Activated naive CD4-positive, alpha-beta T cell treated with anti-CD3 and anti-CD28 coated beads, Interleukin-2, amount 50 U/mL, for 16 hours (primary cell): ENCODE measurements at regions not wholly inside any gene's neighbourhood (a gene's known extent, or its start where the extent isn't known, plus 50 kb on each side); places are given as distances from the start of the nearest gene placed in this dataset.
"Not testable (repeated sequence)": the region's sequence is repeated elsewhere in the genome, so short reads cannot be mapped to it uniquely, and the experiment has no call there.

Source experiments
- DNase-seq: peaks from one replicate; pipeline ENCODE4 v3.0.0-alpha.2; 2020

GRCh38 chr9:32045513-32045912 is 338.9 kb upstream of the ACO1 start:
- DNase-seq: no peak

GRCh38 chr9:32067261-32067660 is 317.2 kb upstream of the ACO1 start:
- DNase-seq: no peak

- DNase-seq: no peak
Observed at GRCh38 chr9:32069169-32069813, 315.2 kb upstream of the ACO1 start.

GRCh38 chr9:32069969-32070368 is 314.5 kb upstream of the ACO1 start:
- DNase-seq: no peak

GRCh38 chr9:32072570-32072969 is 311.9 kb upstream of the ACO1 start:
- no peak for DNase-seq

- no peak for DNase-seq
Observed at GRCh38 chr9:32092031-32092430, 292.4 kb upstream of the ACO1 start.

GRCh38 chr9:32117291-32117690 is 267.2 kb upstream of the ACO1 start:
- no peak for DNase-seq

GRCh38 chr9:32128546-32128945 is 255.9 kb upstream of the ACO1 start:
- no peak for DNase-seq

GRCh38 chr9:32130709-32131108 is 253.7 kb upstream of the ACO1 start:
- not testable (repeated sequence) for DNase-seq

GRCh38 chr9:32136700-32137339 is 247.6 kb upstream of the ACO1 start:
- DNase-seq: no peak

GRCh38 chr9:32142074-32142473 is 242.4 kb upstream of the ACO1 start:
- DNase-seq: no peak

- DNase-seq: not testable (repeated sequence)
Observed at GRCh38 chr9:32148553-32148952, 235.9 kb upstream of the ACO1 start.

- DNase-seq: no peak
Observed at GRCh38 chr9:32161209-32161608, 223.2 kb upstream of the ACO1 start.

- DNase-seq: no peak
Observed at GRCh38 chr9:32161720-32162119, 222.7 kb upstream of the ACO1 start.

GRCh38 chr9:32166316-32166715 is 218.1 kb upstream of the ACO1 start:
- not testable (repeated sequence) for DNase-seq

- DNase-seq: no peak
Observed at GRCh38 chr9:32171339-32171738, 213.1 kb upstream of the ACO1 start.

- DNase-seq: no peak
Observed at GRCh38 chr9:32172256-32172655, 212.2 kb upstream of the ACO1 start.

- no peak for DNase-seq
Observed at GRCh38 chr9:32177396-32177795, 207.0 kb upstream of the ACO1 start.

- DNase-seq: no peak
Observed at GRCh38 chr9:32180597-32180996, 203.8 kb upstream of the ACO1 start.

GRCh38 chr9:32200241-32200640 is 184.2 kb upstream of the ACO1 start:
- DNase-seq: no peak

- no peak for DNase-seq
Observed at GRCh38 chr9:32200896-32201295, 183.5 kb upstream of the ACO1 start.

GRCh38 chr9:32209164-32209563 is 175.3 kb upstream of the ACO1 start:
- not testable (repeated sequence) for DNase-seq

GRCh38 chr9:32218100-32218767 is 166.2 kb upstream of the ACO1 start:
- DNase-seq: no peak

- DNase-seq: no peak
Observed at GRCh38 chr9:32220750-32221149, 163.7 kb upstream of the ACO1 start.
